GM12878 (cell line): ENCODE measurements at regions not wholly inside any gene's neighbourhood (a gene's known extent, or its start where the extent isn't known, plus 50 kb on each side); places are given as distances from the start of the nearest gene placed in this dataset.

Source experiments
- EZH2 ChIP-seq: IDR thresholded peaks from 2 replicates; pipeline ENCODE4 v1.6.1; 2012; ENCODE audit warnings: low read depth, mild to moderate bottlenecking, control low read depth, inconsistent platforms, low read length, borderline replicate concordance; ENCODE audit not compliant: control insufficient read depth
- TF ChIP-seq, protein P1 (sequence below), 3 experiments: IDR thresholded peaks in 2 of 3; conservative IDR thresholded peaks in 1 of 3; 2 replicates each; pipeline ENCODE4 v1.5.1; 2011; ENCODE audit warnings: low read depth in 3 of 3, low read length in 3 of 3, mild to moderate bottlenecking in 3 of 3, control low read depth in 2 of 3, moderate library complexity in 2 of 3, inconsistent platforms in 1 of 3, mixed read lengths in 1 of 3; ENCODE audit not compliant: control insufficient read depth in 2 of 3, insufficient read depth in 1 of 3; ENCODE audit errors: extremely low read depth in 1 of 3

DNA sequence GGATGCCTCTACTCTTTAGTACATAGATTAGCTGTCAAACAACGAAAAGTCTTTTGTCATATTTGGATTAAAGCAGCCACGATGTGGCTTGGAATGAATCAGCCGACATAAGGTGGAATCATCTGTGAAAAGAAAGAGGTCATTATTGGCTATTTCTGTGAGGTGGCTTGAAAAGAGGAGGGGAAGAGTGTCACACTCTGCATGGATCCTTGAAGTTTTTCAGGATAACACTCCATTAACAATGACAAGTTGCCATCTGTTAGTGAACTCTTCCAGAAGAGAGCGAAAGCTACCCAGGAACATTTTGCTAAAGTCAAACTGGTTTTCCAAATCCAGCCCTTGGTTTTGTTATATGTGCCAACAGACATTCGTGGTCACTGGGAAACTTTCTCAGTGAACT lies 1604.8 kb downstream of the OLFM4 start:
- TF ChIP-seq, protein P1, sequence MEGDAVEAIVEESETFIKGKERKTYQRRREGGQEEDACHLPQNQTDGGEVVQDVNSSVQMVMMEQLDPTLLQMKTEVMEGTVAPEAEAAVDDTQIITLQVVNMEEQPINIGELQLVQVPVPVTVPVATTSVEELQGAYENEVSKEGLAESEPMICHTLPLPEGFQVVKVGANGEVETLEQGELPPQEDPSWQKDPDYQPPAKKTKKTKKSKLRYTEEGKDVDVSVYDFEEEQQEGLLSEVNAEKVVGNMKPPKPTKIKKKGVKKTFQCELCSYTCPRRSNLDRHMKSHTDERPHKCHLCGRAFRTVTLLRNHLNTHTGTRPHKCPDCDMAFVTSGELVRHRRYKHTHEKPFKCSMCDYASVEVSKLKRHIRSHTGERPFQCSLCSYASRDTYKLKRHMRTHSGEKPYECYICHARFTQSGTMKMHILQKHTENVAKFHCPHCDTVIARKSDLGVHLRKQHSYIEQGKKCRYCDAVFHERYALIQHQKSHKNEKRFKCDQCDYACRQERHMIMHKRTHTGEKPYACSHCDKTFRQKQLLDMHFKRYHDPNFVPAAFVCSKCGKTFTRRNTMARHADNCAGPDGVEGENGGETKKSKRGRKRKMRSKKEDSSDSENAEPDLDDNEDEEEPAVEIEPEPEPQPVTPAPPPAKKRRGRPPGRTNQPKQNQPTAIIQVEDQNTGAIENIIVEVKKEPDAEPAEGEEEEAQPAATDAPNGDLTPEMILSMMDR (IDR thresholded peaks at IDR 0.05 in 2 of 3, conservative IDR thresholded peaks at IDR 0.05 in 1 of 3; ENCODE audit: control insufficient read depth in 2 of 3, extremely low read depth in 1 of 3, insufficient read depth in 1 of 3, low read depth in 3 of 3, low read length in 3 of 3): no peak
- no peak for TF ChIP-seq EZH2
